WTC11 (cell line): ENCODE measurements at regions not wholly inside any gene's neighbourhood (a gene's known extent, or its start where the extent isn't known, plus 50 kb on each side); places are given as distances from the start of the nearest gene placed in this dataset.

Experiments
- CBFB ChIP-seq: sonication (generic); formaldehyde crosslinking; IDR thresholded peaks from 2 replicates; pipeline ENCODE4 v1.8.1; 2022; ENCODE audit warnings: mild to moderate bottlenecking, low read depth, missing genetic modification reagents
- ELF4 ChIP-seq: sonication (generic); formaldehyde crosslinking; IDR thresholded peaks from 2 replicates; pipeline ENCODE4 v1.8.1; 2022; ENCODE audit warnings: low read depth, mild to moderate bottlenecking, moderate library complexity, missing genetic modification reagents
- GABPB1 ChIP-seq: sonication (generic); formaldehyde crosslinking; IDR thresholded peaks from 2 replicates; pipeline ENCODE4 v1.8.1; 2023; ENCODE audit warnings: mild to moderate bottlenecking, missing genetic modification reagents
- JUN ChIP-seq: sonication (generic); formaldehyde crosslinking; IDR thresholded peaks from 2 replicates; pipeline ENCODE4 v1.8.0; 2023; ENCODE audit warnings: mild to moderate bottlenecking, missing genetic modification reagents
- NFYB ChIP-seq: sonication (generic); formaldehyde crosslinking; conservative IDR thresholded peaks from 2 replicates; pipeline ENCODE4 v1.8.0; 2022; ENCODE audit warnings: low read depth, missing genetic modification reagents
- NR3C1 ChIP-seq: sonication (generic); formaldehyde crosslinking; conservative IDR thresholded peaks from 2 replicates; pipeline ENCODE4 v1.8.1; 2023; ENCODE audit warnings: low read depth, mild to moderate bottlenecking, missing genetic modification reagents
- ZNF121 ChIP-seq: sonication (generic); formaldehyde crosslinking; IDR thresholded peaks from 2 replicates; pipeline ENCODE4 v1.8.0; 2023; ENCODE audit warnings: missing genetic modification reagents
- ZNF263 ChIP-seq: sonication (generic); formaldehyde crosslinking; IDR thresholded peaks from 2 replicates; pipeline ENCODE4 v1.8.1; 2022; ENCODE audit warnings: low read depth, mild to moderate bottlenecking, moderate library complexity, missing genetic modification reagents
- ZNF416 ChIP-seq: fragments of 250-450 bp; sonication (Bioruptor Pico); IDR thresholded peaks from 2 replicates; pipeline ENCODE4 v1.9.0; 2021; ENCODE audit warnings: mild to moderate bottlenecking, inconsistent platforms
- ZNF532 ChIP-seq: fragments of 250-450 bp; sonication (Bioruptor Pico); IDR thresholded peaks from 2 replicates; pipeline ENCODE4 v1.9.0; 2021; ENCODE audit warnings: mild to moderate bottlenecking, borderline replicate concordance
- TF ChIP-seq, protein P1 (sequence below): fragments of 200-600 bp; IDR thresholded peaks from 2 replicates; pipeline ENCODE4 v1.8.0; 2022; ENCODE audit warnings: antibody characterized with exemption
- TF ChIP-seq, protein P2 (sequence below): sonication (generic); formaldehyde crosslinking; IDR thresholded peaks from 2 replicates; pipeline ENCODE4 v1.8.0; 2022; ENCODE audit warnings: mild to moderate bottlenecking, missing genetic modification reagents
- TF ChIP-seq, protein P3 (sequence below): sonication (generic); formaldehyde crosslinking; IDR thresholded peaks from 2 replicates; pipeline ENCODE4 v1.8.1; 2023; ENCODE audit warnings: mild to moderate bottlenecking, missing genetic modification reagents

DNA sequence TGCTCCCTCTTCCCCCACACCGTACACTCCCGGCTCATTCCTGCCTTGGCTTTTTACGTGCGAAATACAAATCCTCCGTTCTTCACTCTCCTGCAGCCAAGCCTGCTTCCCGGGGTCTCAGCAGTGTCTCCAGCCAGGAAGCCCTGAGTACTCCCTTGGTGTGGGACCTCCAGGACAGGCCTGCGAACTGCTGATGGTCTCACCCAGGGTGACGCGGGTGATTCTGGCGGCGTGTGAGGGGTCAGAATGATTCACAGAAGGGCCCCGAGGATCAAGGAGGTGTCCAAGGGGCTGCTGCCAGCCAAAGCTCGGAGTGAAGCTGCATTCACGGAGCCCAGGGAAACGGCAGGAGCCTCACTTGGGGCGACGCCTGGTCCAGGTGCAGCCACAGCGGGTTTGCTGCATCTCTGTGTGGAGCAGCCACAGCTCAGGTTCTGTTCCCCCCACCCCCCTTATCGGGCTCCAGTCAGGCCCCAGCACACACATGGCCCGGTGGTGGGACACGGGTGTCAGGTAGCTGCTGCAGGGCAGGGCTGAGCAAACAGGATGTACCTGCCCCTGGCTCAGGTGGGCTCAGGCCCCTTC is 337.7 kb upstream of the MYT1L start:
- TF ChIP-seq, protein P1, sequence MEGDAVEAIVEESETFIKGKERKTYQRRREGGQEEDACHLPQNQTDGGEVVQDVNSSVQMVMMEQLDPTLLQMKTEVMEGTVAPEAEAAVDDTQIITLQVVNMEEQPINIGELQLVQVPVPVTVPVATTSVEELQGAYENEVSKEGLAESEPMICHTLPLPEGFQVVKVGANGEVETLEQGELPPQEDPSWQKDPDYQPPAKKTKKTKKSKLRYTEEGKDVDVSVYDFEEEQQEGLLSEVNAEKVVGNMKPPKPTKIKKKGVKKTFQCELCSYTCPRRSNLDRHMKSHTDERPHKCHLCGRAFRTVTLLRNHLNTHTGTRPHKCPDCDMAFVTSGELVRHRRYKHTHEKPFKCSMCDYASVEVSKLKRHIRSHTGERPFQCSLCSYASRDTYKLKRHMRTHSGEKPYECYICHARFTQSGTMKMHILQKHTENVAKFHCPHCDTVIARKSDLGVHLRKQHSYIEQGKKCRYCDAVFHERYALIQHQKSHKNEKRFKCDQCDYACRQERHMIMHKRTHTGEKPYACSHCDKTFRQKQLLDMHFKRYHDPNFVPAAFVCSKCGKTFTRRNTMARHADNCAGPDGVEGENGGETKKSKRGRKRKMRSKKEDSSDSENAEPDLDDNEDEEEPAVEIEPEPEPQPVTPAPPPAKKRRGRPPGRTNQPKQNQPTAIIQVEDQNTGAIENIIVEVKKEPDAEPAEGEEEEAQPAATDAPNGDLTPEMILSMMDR = no peak
- TF ChIP-seq, protein P2, sequence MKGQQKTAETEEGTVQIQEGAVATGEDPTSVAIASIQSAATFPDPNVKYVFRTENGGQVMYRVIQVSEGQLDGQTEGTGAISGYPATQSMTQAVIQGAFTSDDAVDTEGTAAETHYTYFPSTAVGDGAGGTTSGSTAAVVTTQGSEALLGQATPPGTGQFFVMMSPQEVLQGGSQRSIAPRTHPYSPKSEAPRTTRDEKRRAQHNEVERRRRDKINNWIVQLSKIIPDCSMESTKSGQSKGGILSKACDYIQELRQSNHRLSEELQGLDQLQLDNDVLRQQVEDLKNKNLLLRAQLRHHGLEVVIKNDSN = no peak
- no peak for TF ChIP-seq ZNF416 (CRISPR knock-in tag)
- no peak for TF ChIP-seq CBFB (CRISPR knock-in tag)
- no peak for TF ChIP-seq ZNF121
- TF ChIP-seq ZNF263 (CRISPR knock-in tag) = no peak
- no peak for TF ChIP-seq NFYB
- TF ChIP-seq JUN (CRISPR knock-in tag) = no peak
- no peak for TF ChIP-seq GABPB1
- TF ChIP-seq, protein P3, sequence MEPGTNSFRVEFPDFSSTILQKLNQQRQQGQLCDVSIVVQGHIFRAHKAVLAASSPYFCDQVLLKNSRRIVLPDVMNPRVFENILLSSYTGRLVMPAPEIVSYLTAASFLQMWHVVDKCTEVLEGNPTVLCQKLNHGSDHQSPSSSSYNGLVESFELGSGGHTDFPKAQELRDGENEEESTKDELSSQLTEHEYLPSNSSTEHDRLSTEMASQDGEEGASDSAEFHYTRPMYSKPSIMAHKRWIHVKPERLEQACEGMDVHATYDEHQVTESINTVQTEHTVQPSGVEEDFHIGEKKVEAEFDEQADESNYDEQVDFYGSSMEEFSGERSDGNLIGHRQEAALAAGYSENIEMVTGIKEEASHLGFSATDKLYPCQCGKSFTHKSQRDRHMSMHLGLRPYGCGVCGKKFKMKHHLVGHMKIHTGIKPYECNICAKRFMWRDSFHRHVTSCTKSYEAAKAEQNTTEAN (CRISPR knock-in tag) = no peak
- TF ChIP-seq NR3C1 = no peak
- no peak for TF ChIP-seq ELF4 (CRISPR knock-in tag)
- TF ChIP-seq ZNF532 (CRISPR knock-in tag) = no peak
